ENCODE measurements at regions not wholly inside any gene's neighbourhood (a gene's known extent, or its start where the extent isn't known, plus 50 kb on each side); places are given as distances from the start of the nearest gene placed in this dataset.

DNA sequence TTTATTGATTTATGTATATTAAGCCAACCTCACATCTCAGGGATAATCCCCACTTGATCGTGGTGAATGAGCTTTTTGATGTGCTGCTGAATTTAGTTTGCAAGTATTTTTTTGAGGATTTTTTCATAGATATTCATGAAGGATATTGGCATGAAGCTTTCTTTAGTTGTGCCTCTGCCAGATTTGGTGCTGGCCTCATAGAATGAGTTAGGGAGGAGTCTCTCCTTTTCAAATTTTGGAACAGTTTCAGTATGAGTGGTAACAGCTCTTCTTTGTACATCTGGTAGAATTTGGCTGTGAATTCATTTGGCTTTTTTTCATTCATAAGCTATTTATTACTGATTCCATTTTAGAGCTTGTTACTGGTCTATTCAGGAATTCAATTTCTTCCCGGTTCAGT is 197.2 kb upstream of the NDST4 start:
- TF ChIP-seq, protein P1, sequence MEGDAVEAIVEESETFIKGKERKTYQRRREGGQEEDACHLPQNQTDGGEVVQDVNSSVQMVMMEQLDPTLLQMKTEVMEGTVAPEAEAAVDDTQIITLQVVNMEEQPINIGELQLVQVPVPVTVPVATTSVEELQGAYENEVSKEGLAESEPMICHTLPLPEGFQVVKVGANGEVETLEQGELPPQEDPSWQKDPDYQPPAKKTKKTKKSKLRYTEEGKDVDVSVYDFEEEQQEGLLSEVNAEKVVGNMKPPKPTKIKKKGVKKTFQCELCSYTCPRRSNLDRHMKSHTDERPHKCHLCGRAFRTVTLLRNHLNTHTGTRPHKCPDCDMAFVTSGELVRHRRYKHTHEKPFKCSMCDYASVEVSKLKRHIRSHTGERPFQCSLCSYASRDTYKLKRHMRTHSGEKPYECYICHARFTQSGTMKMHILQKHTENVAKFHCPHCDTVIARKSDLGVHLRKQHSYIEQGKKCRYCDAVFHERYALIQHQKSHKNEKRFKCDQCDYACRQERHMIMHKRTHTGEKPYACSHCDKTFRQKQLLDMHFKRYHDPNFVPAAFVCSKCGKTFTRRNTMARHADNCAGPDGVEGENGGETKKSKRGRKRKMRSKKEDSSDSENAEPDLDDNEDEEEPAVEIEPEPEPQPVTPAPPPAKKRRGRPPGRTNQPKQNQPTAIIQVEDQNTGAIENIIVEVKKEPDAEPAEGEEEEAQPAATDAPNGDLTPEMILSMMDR (IDR thresholded peaks at IDR 0.05; ENCODE audit: low read depth, low read length): no peak
- DNase-seq (ENCODE audit: extremely low read depth, low read depth): no peak

GRCh38 chr4:115294717-115295116 is 181.3 kb upstream of the NDST4 start:
- no peak for DNase-seq (ENCODE audit: extremely low read depth, low read depth)
- TF ChIP-seq, protein P1 (IDR thresholded peaks at IDR 0.05; ENCODE audit: low read depth, low read length): no peak

GRCh38 chr4:115293093-115293462 is 179.7 kb upstream of the NDST4 start:
- TF ChIP-seq, protein P1 (IDR thresholded peaks at IDR 0.05; ENCODE audit: low read depth, low read length): no peak
- DNase-seq (ENCODE audit: extremely low read depth, low read depth): no peak

GRCh38 chr4:115292320-115293092 is 179.1 kb upstream of the NDST4 start:
- DNase-seq (ENCODE audit: extremely low read depth, low read depth): no peak
- TF ChIP-seq, protein P1 (IDR thresholded peaks at IDR 0.05; ENCODE audit: low read depth, low read length): no peak

DNA sequence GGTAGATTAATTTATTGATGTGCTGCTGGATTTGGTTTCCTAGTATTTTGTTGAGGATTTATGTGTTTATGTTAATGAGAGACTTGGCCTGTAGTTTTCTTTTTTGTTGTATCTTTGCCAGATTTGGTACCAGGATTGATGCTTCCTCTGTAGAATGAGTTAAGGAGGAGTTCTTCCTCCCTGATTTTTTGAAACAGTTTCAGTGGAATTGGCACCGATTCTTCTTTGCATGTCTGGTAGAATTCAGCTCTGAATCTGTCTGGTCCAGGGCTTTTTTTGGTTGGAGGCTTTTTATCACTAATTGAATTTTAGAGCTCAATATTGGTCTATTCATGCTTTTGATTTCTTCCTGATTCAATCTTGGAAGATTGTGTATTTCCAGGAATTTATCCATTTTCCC is 174.0 kb upstream of the NDST4 start:
- DNase-seq (ENCODE audit: extremely low read depth, low read depth): no peak
- TF ChIP-seq, protein P1 (IDR thresholded peaks at IDR 0.05; ENCODE audit: low read depth, low read length): no peak

- no peak for DNase-seq (ENCODE audit: extremely low read depth, low read depth)
Observed at GRCh38 chr4:115279330-115279729, 165.9 kb upstream of the NDST4 start.

DNA sequence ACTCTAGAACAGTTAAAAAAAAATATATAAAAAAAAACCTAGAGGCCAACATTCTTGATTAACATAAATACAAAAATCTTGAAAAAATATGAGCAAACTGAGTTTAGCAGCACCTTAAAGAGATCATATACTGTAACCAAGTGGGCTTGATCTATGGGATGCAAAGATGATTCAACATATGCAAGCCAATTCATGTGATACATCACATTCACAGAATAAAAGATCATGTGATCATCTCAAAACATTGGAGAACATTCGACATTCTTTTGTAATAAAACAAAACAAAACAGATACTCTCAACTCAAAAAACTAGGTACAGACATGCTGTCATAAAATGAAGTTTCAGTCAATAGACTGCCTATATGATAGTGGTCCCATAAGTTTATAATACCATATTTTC is 165.4 kb upstream of the NDST4 start:
- TF ChIP-seq, protein P1 (IDR thresholded peaks at IDR 0.05; ENCODE audit: low read depth, low read length): no peak
- DNase-seq (ENCODE audit: extremely low read depth, low read depth): no peak

More at GRCh38 chr4:115279330-115279729, 165.9 kb upstream of the NDST4 start:
- TF ChIP-seq, protein P1 (IDR thresholded peaks at IDR 0.05; ENCODE audit: low read depth, low read length): no peak
